HFF-Myc (cell line): ENCODE measurements at regions not wholly inside any gene's neighbourhood (a gene's known extent, or its start where the extent isn't known, plus 50 kb on each side); places are given as distances from the start of the nearest gene placed in this dataset.
"Not testable (repeated sequence)": the region's sequence is repeated elsewhere in the genome, so short reads cannot be mapped to it uniquely, and the experiment has no call there.

Experiments
- DNase-seq: peaks from one replicate; pipeline ENCODE4 v3.0.0-alpha.2; 2011; ENCODE audit warnings: low read depth; ENCODE audit errors: extremely low read depth
- H3K4me3 ChIP-seq: replicated peaks from 2 replicates; pipeline ENCODE4 v1.5.1; 2011; ENCODE audit warnings: low read depth, mild to moderate bottlenecking, control low read depth, low read length
- CTCF ChIP-seq: IDR thresholded peaks from 2 replicates; pipeline ENCODE4 v1.5.1; 2012; ENCODE audit warnings: mild to moderate bottlenecking, low read depth, low read length, control low read depth; ENCODE audit errors: missing control alignments

DNA sequence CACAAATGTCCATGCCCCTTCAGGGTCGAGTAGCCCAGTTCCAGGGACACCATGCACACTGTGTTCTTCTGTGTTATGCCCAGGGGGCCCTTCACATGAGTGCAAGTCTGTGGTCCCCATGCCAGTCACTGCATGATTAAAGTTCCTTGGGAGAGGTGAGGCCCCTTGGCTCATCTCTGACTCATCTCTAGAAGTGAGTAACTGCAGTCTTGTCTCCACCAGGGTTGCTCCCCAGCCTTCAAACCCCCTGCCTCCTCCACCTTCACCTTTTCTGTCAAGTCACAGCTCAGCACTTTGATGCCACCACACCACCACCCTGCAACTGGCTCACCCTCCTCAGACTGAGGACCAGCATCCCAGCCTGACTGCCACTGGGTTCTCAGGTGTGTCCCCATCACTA is 161.7 kb downstream of the UNC5CL start:
- DNase-seq = no peak
- no peak overlapping the region for H3K4me3 ChIP-seq
- TF ChIP-seq CTCF = no peak

DNA sequence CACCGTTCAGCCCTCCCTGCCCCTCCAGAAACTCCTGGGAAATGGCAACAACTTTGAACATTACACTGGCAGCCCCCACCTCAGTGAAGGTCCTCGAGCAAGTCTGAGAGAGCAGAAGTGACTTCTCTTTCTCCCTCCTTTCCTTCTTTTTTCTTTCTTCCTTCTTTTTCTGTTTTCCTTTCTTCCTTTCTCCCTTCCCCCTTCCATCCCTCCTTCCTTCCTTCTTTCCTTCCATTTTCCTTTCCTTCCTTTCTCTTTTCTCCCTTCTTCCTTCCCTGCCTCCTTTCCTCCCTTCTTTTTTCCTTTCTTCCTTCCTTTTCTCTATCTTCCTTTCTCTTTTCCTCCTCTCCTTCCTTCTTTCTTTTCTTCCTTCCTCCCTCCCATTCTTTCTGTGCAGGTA is 162.7 kb downstream of the UNC5CL start:
- no peak overlapping the region for H3K4me3 ChIP-seq
- no peak for DNase-seq
- no peak for TF ChIP-seq CTCF

GRCh38 chr6:40874495-40874894 is 164.5 kb downstream of the UNC5CL start:
- TF ChIP-seq CTCF = peak; percentile 14
- H3K4me3 ChIP-seq = no peak overlapping the region
- no peak for DNase-seq

- H3K4me3 ChIP-seq = no peak overlapping the region
- no peak for TF ChIP-seq CTCF
- no peak for DNase-seq
Observed at GRCh38 chr6:40871424-40871823, 167.6 kb downstream of the UNC5CL start.

DNA sequence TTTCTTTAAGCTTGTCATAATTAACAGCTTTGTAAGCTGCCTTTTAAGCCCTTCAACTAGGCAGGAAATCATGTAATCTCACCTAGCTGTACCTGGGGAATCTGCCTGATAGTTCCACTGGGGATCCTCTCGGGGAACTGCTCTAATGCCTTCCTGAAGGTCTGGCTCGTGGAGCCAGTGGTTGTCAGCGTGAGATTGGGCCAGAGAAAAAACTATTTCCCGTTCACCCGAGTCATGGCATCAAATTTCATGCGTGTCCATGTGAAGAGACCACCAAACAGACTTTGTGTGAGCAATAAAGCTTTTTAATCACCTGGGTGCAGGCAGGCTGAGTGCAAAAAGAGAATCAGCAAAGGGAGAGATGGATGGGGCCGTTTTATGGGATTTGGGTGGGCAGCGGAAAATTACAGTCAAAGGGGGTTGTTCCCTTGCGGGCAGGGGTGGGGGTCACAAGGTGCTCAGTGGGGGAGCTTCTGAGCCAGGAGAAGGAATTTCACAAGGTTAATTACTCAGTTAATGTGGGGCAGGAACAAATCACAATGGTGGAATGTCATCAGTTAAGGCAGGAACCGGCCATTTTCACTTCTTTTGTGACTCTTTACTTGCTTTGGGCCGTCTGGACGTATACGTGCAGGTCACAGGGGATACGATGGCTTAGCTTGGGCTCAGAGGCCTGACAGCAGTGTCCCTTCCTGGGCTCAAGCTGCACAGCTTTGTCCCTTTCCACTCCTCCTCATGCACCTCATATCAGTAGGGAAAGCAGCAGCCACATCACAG is 170.7 kb downstream of the UNC5CL start:
- H3K4me3 ChIP-seq, DNase-seq: not testable (repeated sequence)

DNA sequence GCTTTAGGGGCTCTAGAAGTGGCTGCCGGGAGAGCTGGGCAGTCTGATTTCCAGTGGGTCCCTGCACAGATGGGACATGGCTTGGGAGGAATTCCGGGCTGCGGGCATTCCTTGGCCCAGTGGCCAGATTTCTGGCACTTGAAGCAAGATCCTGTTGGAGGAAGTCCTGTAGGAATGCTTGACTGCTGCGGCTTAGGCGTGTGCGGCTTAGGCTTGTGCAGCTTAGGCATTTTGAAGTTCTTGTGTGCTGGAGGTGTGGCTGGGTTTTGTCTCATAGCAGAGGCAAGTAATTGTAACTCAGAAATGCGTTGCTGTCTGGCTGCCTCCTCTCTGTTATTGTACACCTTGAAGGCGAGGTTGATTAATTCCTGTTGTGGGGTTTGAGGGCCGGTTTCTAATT is 171.5 kb downstream of the UNC5CL start:
- not testable (repeated sequence) for H3K4me3 ChIP-seq, DNase-seq

DNA sequence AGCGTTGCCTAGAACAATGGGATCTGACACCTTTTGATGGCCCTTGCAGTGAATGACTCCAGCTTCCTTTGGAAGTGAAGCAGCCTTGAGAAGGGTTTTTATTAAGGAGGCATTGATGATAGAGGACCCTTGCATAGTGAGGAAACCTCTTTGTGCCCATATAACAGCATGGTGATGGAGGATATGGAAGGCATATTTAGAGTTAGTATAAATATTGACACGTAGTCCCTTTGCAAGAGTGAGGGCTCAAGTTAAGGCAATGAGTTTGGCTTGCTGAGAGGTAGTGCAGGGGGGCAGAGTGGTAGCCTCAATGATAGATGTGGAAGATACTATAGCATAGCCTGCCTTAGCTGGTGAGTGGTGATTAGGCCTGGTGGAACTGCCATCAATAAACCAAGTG is 173.8 kb downstream of the UNC5CL start:
- not testable (repeated sequence) for H3K4me3 ChIP-seq

GRCh38 chr6:40860443-40860842 is 178.6 kb downstream of the UNC5CL start:
- no peak for TF ChIP-seq CTCF
- DNase-seq = no peak

More for the DNA sequence above, 173.8 kb downstream of the UNC5CL start:
- not testable (repeated sequence) for DNase-seq

More at GRCh38 chr6:40860443-40860842, 178.6 kb downstream of the UNC5CL start:
- H3K4me3 ChIP-seq = no peak overlapping the region
